Thyroid gland (tissue), 4 donors: ENCODE measurements at regions not wholly inside any gene's neighbourhood (a gene's known extent, or its start where the extent isn't known, plus 50 kb on each side); places are given as distances from the start of the nearest gene placed in this dataset.

Experiments
- POLR2A ChIP-seq, 2 donors: fragments of 450-650 bp; IDR thresholded peaks; one replicate each; pipeline ENCODE4 v1.6.1; 2017; ENCODE audit warnings: antibody characterized with exemption in 2 of 2, mild to moderate bottlenecking in 2 of 2, moderate library complexity in 1 of 2
- TF ChIP-seq, protein P1 (sequence below), 6 experiments: fragments of 200-600 bp in 3 of 6; fragments of 450-650 bp in 3 of 6; sonication (generic) in 3 of 6; IDR thresholded peaks; one replicate each; pipeline ENCODE4 v1.5.1; 2016 to 2019; ENCODE audit warnings: antibody characterized with exemption in 6 of 6, mild to moderate bottlenecking in 2 of 6, inconsistent platforms in 1 of 6, moderate library complexity in 1 of 6

DNA sequence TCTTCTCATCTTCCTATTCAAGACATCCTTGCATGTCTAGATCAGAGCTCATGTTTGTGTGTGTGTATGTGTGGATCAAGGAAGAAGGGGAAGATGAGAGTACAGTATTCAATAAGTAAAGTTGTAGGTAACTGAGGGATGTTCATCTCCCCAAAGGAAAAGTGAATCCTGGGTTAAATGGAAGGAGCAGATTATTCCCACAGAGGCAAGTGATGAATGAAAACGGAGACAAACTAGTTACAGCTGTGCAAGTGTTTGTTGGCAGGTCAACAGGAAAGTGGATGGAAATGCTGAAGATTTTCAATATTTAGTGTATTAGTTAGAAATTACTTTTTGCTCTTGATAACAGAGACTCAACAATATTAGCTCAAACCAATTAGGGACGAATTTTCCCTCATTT is 84.2 kb upstream of the PDZRN3 start:
- TF ChIP-seq, protein P1, sequence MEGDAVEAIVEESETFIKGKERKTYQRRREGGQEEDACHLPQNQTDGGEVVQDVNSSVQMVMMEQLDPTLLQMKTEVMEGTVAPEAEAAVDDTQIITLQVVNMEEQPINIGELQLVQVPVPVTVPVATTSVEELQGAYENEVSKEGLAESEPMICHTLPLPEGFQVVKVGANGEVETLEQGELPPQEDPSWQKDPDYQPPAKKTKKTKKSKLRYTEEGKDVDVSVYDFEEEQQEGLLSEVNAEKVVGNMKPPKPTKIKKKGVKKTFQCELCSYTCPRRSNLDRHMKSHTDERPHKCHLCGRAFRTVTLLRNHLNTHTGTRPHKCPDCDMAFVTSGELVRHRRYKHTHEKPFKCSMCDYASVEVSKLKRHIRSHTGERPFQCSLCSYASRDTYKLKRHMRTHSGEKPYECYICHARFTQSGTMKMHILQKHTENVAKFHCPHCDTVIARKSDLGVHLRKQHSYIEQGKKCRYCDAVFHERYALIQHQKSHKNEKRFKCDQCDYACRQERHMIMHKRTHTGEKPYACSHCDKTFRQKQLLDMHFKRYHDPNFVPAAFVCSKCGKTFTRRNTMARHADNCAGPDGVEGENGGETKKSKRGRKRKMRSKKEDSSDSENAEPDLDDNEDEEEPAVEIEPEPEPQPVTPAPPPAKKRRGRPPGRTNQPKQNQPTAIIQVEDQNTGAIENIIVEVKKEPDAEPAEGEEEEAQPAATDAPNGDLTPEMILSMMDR (IDR thresholded peaks at IDR 0.05), result no peak
- no peak for TF ChIP-seq POLR2A (IDR thresholded peaks at IDR 0.05)
